Endothelial cell of umbilical vein (primary cell): ENCODE measurements at regions not wholly inside any gene's neighbourhood (a gene's known extent, or its start where the extent isn't known, plus 50 kb on each side); places are given as distances from the start of the nearest gene placed in this dataset.

Source experiments
- BruUV-seq: library from RNA; stranded (reverse); fragments of 400-500 nt; replicated peaks from 2 replicates; lab custom pipeline; 2021; lab: Mats Ljungman, UMichigan
- CTCF ChIA-PET: fragments of 300-600, 350-600 bp; sonication (Branson Sonifier 250); formaldehyde crosslinking; loops from one replicate; lab custom pipeline; 2021; ENCODE audit warnings: antibody characterized with exemption, inconsistent platforms; lab: Charles Lee
- POLR2A ChIA-PET: fragments of 300-600, 350-600 bp; sonication (Branson Sonifier 250); formaldehyde crosslinking; loops from one replicate; lab custom pipeline; 2021; ENCODE audit warnings: antibody characterized with exemption, inconsistent platforms; lab: Charles Lee
- DNase-seq: peaks from one replicate; pipeline ENCODE4 v3.0.0-alpha.2; 2011; ENCODE audit warnings: low read depth, low spot score
- FAIRE-seq: peaks from 2 replicates; lab custom pipeline; 2011; peaks lifted over from hg19 to GRCh38; lab: Jason Lieb, UNC
- H2AFZ ChIP-seq: 2 replicates; pipeline ENCODE4 v1.6.0; 2012; ENCODE audit warnings: low read depth, low read length, control low read depth, inconsistent platforms
- H3K27ac ChIP-seq: 2 replicates; pipeline ENCODE4 v1.5.1; 2011; ENCODE audit warnings: low read depth, mild to moderate bottlenecking, control low read depth, low read length, moderate library complexity; ENCODE audit not compliant: insufficient read depth
- H3K27me3 ChIP-seq, 2 experiments: 2 replicates each; pipeline versions ENCODE4 v1.6.0 to v1.6.1; 2011; ENCODE audit warnings: low read length in 2 of 2, mixed read lengths in 1 of 2; ENCODE audit not compliant: control insufficient read depth in 2 of 2, insufficient read depth in 2 of 2
- H3K36me3 ChIP-seq, 2 experiments: 2 replicates in 1 of 2; 3 replicates in 1 of 2; pipeline ENCODE4 v1.5.1; 2011; ENCODE audit warnings: low read length in 2 of 2, mild to moderate bottlenecking in 1 of 2, moderate library complexity in 1 of 2; ENCODE audit not compliant: control insufficient read depth in 2 of 2, insufficient read depth in 2 of 2; ENCODE audit errors: extremely low read depth in 1 of 2
- H3K4me1 ChIP-seq: 3 replicates; pipeline ENCODE4 v1.5.1; 2011; ENCODE audit warnings: mild to moderate bottlenecking, low read length; ENCODE audit not compliant: control insufficient read depth, insufficient read depth; ENCODE audit errors: extremely low read depth
- H3K4me2 ChIP-seq: 2 replicates; pipeline ENCODE4 v1.6.1; 2011; ENCODE audit warnings: low read length, control low read depth, mixed read lengths; ENCODE audit not compliant: insufficient read depth
- H3K4me3 ChIP-seq, 3 experiments: fragments of 200-600 bp in 1 of 3; sonication (generic), shearing (Covaris generic) in 1 of 3; replicated peaks in 1 of 3; 2 replicates each; pipeline ENCODE4 v1.5.1; 2011 to 2016; ENCODE audit warnings: control low read depth in 3 of 3, low read length in 3 of 3, mild to moderate bottlenecking in 2 of 3, inconsistent platforms in 1 of 3, low read depth in 1 of 3, moderate library complexity in 1 of 3; ENCODE audit not compliant: insufficient read depth in 1 of 3
- H3K79me2 ChIP-seq: 2 replicates; pipeline ENCODE4 v1.6.0; 2012; ENCODE audit warnings: low read length, inconsistent platforms; ENCODE audit not compliant: control insufficient read depth, insufficient read depth
- H3K9ac ChIP-seq: replicated peaks from 2 replicates; pipeline ENCODE3; 2011; ENCODE audit warnings: low read length, control low read depth; ENCODE audit not compliant: insufficient read depth; ENCODE audit errors: extremely low read depth
- H3K9me1 ChIP-seq: replicated peaks from 3 replicates; pipeline ENCODE4 v1.6.0; 2011; ENCODE audit warnings: mild to moderate bottlenecking, low read length; ENCODE audit not compliant: control insufficient read depth, insufficient read depth; ENCODE audit errors: extremely low read depth
- H3K9me3 ChIP-seq: replicated peaks from 2 replicates; pipeline ENCODE4 v1.5.1; 2012; ENCODE audit warnings: low read length, inconsistent platforms; ENCODE audit not compliant: control insufficient read depth, insufficient read depth
- H4K20me1 ChIP-seq: replicated peaks from 2 replicates; pipeline ENCODE3; 2011; ENCODE audit warnings: mild to moderate bottlenecking, low read length; ENCODE audit not compliant: control insufficient read depth, insufficient read depth; ENCODE audit errors: extremely low read depth
- CTCF ChIP-seq, 2 donors: IDR thresholded peaks; 1 replicate in 1 of 2; 2 replicates in 1 of 2; pipeline ENCODE4 v1.5.1; 2011; ENCODE audit warnings: low read length in 2 of 2, mild to moderate bottlenecking in 2 of 2, moderate library complexity in 2 of 2, control low read depth in 1 of 2, inconsistent platforms in 1 of 2, low read depth in 1 of 2; ENCODE audit not compliant: insufficient read depth in 1 of 2; ENCODE audit errors: extremely low read depth in 1 of 2
- EZH2 ChIP-seq: IDR thresholded peaks from 2 replicates; pipeline ENCODE4 v1.6.1; 2012; ENCODE audit warnings: borderline replicate concordance, low read depth, mild to moderate bottlenecking, moderate library complexity, low read length, inconsistent platforms; ENCODE audit not compliant: severe bottlenecking
- FOS ChIP-seq: IDR thresholded peaks from 2 replicates; pipeline ENCODE4 v1.6.1; 2011; ENCODE audit warnings: mild to moderate bottlenecking, low read length, moderate library complexity, borderline replicate concordance; ENCODE audit not compliant: insufficient read depth
- GATA2 ChIP-seq: IDR thresholded peaks from 2 replicates; pipeline ENCODE4 v1.7.0; 2011; ENCODE audit warnings: low read depth, mild to moderate bottlenecking, moderate library complexity, mixed read lengths, low read length; ENCODE audit not compliant: insufficient read length, insufficient read depth
- JUN ChIP-seq: IDR thresholded peaks from 2 replicates; pipeline ENCODE4 v1.6.1; 2011; ENCODE audit warnings: borderline replicate concordance, low read depth; ENCODE audit not compliant: insufficient read length, insufficient read depth
- MAX ChIP-seq: IDR thresholded peaks from 2 replicates; pipeline ENCODE4 v1.6.1; 2011; ENCODE audit not compliant: insufficient read depth, insufficient read length
- MYC ChIP-seq: IDR thresholded peaks from one replicate; pipeline ENCODE4 v1.6.1; 2011; ENCODE audit warnings: mild to moderate bottlenecking, low read depth, low read length
- POLR2A ChIP-seq: IDR thresholded peaks from 2 replicates; pipeline ENCODE4 v1.6.1; 2012; ENCODE audit warnings: low read depth, mild to moderate bottlenecking, control low read depth, low read length
- POLR2AphosphoS5 ChIP-seq: IDR thresholded peaks from 2 replicates; pipeline ENCODE4 v1.6.1; 2012; ENCODE audit warnings: low read depth, mild to moderate bottlenecking, control low read depth, low read length, moderate library complexity; ENCODE audit not compliant: insufficient read depth
- dilution Hi-C: fragments of 300-500 bp; cut with MboI; formaldehyde crosslinking; loops from one replicate; pipeline ENCODE4 v1.15.0; 2019; ENCODE audit warnings: low sequenced_read_pairs; ENCODE audit not compliant: extremely low pct_ligation_motif_present
- intact Hi-C: fragments of 100-400 bp; cut with micrococcal nuclease; formaldehyde crosslinking; loops from one replicate; pipeline ENCODE4 v1.10.0; 2022

DNA sequence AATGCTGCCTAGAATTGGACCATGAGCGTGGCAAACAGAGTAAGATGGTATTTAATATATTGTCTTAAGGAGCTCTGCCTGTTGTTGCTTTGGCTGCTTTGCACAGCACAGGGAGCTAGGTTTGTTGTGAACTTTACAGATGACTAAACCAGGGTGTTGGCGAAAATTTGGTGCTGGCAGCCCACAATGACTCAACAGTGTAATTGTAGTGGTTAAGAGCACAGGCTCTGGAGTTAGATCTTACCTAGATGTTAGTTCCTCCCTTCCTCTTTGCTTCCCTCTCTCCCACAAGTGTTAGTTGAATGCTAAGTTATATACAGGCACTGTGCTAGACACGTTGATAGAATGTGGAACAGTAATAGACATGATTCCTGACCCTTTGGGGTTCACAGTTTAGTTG, 128.9 kb upstream of the TRPC5 start:
- Histone ChIP-seq H2AFZ (no peak overlapping the region), H3K4me2 (no peak overlapping the region), H4K20me1 (no peaks in the 10 kb centered on the region), H3K4me3 (no peak overlapping the region), H3K4me1 (no peaks in the 10 kb centered on the region), H3K79me2 (no peaks in the 10 kb centered on the region), H3K9me1 (no peaks in the 10 kb centered on the region), H3K27me3 (no peaks in the 10 kb centered on the region), H3K9ac (no peak overlapping the region), H3K27ac (no peak overlapping the region), H3K9me3 (no peaks in the 10 kb centered on the region), H3K36me3 (no peaks in the 10 kb centered on the region)
- BruUV-seq, result no TSS peak
- ChIA-PET POLR2A (no interaction called here), CTCF (no interaction called here)
- dilution Hi-C loops, result no loop called here
- DNase-seq, result no peak
- no peak for FAIRE-seq
- intact Hi-C loops, result no loop called here
- TF ChIP-seq MYC (no peak), EZH2 (no peak), CTCF (IDR thresholded peaks at IDR 0.05; ENCODE audit: extremely low read depth in 1 of 2, insufficient read depth in 1 of 2, low read depth in 1 of 2, low read length in 2 of 2) (no peak), POLR2AphosphoS5 (no peak), FOS (no peak), POLR2A (no peak), GATA2 (no peak), JUN (no peak), MAX (no peak)
